Astrocyte (in vitro differentiated cells and primary cell): ENCODE measurements at regions not wholly inside any gene's neighbourhood (a gene's known extent, or its start where the extent isn't known, plus 50 kb on each side); places are given as distances from the start of the nearest gene placed in this dataset.

Source experiments
- EZH2 ChIP-seq: IDR thresholded peaks from 2 replicates; pipeline ENCODE4 v1.6.1; 2012; ENCODE audit warnings: mild to moderate bottlenecking, low read length, inconsistent platforms; ENCODE audit not compliant: insufficient read depth
- TF ChIP-seq, protein P1 (sequence below): IDR thresholded peaks from 2 replicates; pipeline ENCODE4 v1.5.1; 2011; ENCODE audit warnings: low read depth, mild to moderate bottlenecking, inconsistent platforms, low read length, moderate library complexity; ENCODE audit not compliant: insufficient read depth

DNA sequence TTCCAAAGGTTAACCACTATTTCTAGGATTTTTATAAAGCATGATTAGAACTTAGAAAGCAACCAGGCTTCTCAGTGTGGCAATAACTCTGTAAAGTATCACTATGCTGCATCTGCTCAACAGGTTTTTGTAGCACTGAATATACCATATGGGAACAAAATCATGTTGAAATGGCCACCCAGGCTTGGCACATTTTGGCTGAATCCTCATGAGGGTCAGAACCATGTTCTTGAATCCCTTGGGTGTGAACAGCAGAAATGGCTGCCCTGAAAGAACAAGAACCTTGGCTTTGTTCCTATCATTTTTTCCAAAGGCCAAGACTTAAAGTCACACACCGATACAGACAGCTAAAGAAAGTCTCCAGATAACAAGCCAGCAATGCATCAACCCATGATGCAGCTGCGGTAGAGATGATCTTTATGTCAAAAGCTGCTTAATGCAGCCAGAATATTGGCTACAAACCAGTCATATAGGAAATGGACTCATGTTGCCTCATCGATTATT, 283.0 kb upstream of the NOX3 start:
- TF ChIP-seq, protein P1, sequence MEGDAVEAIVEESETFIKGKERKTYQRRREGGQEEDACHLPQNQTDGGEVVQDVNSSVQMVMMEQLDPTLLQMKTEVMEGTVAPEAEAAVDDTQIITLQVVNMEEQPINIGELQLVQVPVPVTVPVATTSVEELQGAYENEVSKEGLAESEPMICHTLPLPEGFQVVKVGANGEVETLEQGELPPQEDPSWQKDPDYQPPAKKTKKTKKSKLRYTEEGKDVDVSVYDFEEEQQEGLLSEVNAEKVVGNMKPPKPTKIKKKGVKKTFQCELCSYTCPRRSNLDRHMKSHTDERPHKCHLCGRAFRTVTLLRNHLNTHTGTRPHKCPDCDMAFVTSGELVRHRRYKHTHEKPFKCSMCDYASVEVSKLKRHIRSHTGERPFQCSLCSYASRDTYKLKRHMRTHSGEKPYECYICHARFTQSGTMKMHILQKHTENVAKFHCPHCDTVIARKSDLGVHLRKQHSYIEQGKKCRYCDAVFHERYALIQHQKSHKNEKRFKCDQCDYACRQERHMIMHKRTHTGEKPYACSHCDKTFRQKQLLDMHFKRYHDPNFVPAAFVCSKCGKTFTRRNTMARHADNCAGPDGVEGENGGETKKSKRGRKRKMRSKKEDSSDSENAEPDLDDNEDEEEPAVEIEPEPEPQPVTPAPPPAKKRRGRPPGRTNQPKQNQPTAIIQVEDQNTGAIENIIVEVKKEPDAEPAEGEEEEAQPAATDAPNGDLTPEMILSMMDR, result no peak
- no peak for TF ChIP-seq EZH2
